ENCODE measurements at regions not wholly inside any gene's neighbourhood (a gene's known extent, or its start where the extent isn't known, plus 50 kb on each side); places are given as distances from the start of the nearest gene placed in this dataset.

GRCh38 chr18:22265838-22266237 lies 96.4 kb downstream of the GATA6 start:
- Histone ChIP-seq H3K27ac (ENCODE audit: low read depth in 1 of 2, low read length in 1 of 2) (peak overlapping the region in 1 of 2 donors; percentile 97), H3K27me3 (ENCODE audit: control insufficient read depth in 3 of 3, insufficient read depth in 3 of 3, low read length in 2 of 3) (no peaks in the 10 kb centered on the region), H3K9ac (ENCODE audit: insufficient read depth in 1 of 2, low read length in 2 of 2) (no peak overlapping the region), H3K4me1 (ENCODE audit: control insufficient read depth in 5 of 5, insufficient read depth in 5 of 5, low read length in 5 of 5) (peaks cover 0 to 5% (median 0%) of the 10 kb centered on the region in 5 donors), H3K9me3 (ENCODE audit: control insufficient read depth in 4 of 4, insufficient read depth in 3 of 4, low read length in 3 of 4) (no peaks in the 10 kb centered on the region), H3K36me3 (ENCODE audit: control insufficient read depth in 4 of 4, insufficient read depth in 4 of 4, low read length in 4 of 4) (no peaks in the 10 kb centered on the region), H3K4me3 (no peak overlapping the region)
- TF ChIP-seq, protein P1, sequence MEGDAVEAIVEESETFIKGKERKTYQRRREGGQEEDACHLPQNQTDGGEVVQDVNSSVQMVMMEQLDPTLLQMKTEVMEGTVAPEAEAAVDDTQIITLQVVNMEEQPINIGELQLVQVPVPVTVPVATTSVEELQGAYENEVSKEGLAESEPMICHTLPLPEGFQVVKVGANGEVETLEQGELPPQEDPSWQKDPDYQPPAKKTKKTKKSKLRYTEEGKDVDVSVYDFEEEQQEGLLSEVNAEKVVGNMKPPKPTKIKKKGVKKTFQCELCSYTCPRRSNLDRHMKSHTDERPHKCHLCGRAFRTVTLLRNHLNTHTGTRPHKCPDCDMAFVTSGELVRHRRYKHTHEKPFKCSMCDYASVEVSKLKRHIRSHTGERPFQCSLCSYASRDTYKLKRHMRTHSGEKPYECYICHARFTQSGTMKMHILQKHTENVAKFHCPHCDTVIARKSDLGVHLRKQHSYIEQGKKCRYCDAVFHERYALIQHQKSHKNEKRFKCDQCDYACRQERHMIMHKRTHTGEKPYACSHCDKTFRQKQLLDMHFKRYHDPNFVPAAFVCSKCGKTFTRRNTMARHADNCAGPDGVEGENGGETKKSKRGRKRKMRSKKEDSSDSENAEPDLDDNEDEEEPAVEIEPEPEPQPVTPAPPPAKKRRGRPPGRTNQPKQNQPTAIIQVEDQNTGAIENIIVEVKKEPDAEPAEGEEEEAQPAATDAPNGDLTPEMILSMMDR (IDR thresholded peaks at IDR 0.05; ENCODE audit: control extremely low read depth, extremely low read depth): no peak
- DNase-seq (no peak), ATAC-seq (ENCODE audit: insufficient read depth, low FRiP score) (no peak)
- 96 to 97% methylated on average over 4 of the region's 4 CpGs for WGBS, 2 donors

- Histone ChIP-seq H3K9me3 (ENCODE audit: control insufficient read depth in 4 of 4, insufficient read depth in 3 of 4, low read length in 3 of 4) (no peaks in the 10 kb centered on the region), H3K36me3 (ENCODE audit: control insufficient read depth in 4 of 4, insufficient read depth in 4 of 4, low read length in 4 of 4) (no peaks in the 10 kb centered on the region), H3K4me1 (ENCODE audit: control insufficient read depth in 5 of 5, insufficient read depth in 5 of 5, low read length in 5 of 5) (peaks cover 0 to 5% (median 0%) of the 10 kb centered on the region in 5 donors), H3K9ac (ENCODE audit: insufficient read depth in 1 of 2, low read length in 2 of 2) (no peak overlapping the region), H3K27me3 (ENCODE audit: control insufficient read depth in 3 of 3, insufficient read depth in 3 of 3, low read length in 2 of 3) (no peaks in the 10 kb centered on the region), H3K4me3 (no peak overlapping the region), H3K27ac (ENCODE audit: low read depth in 1 of 2, low read length in 1 of 2) (no peak overlapping the region)
- WGBS, 2 donors: 77 to 85% methylated on average over 8 of the region's 8 CpGs
- DNase-seq: no peak
- ATAC-seq (ENCODE audit: insufficient read depth, low FRiP score): no peak
- TF ChIP-seq, protein P1 (IDR thresholded peaks at IDR 0.05; ENCODE audit: control extremely low read depth, extremely low read depth): no peak
Observed at GRCh38 chr18:22260208-22260820, 90.9 kb downstream of the GATA6 start.

- WGBS, 2 donors: 76 to 85% methylated on average over 5 of the region's 5 CpGs
- no peak for ATAC-seq (ENCODE audit: insufficient read depth, low FRiP score)
Observed at GRCh38 chr18:22257022-22257543, 87.7 kb downstream of the GATA6 start.

More at GRCh38 chr18:22257022-22257543, 87.7 kb downstream of the GATA6 start:
- H3K9ac ChIP-seq (ENCODE audit: insufficient read depth in 1 of 2, low read length in 2 of 2): no peak overlapping the region
- no peak for DNase-seq
- H3K36me3 ChIP-seq (ENCODE audit: control insufficient read depth in 4 of 4, insufficient read depth in 4 of 4, low read length in 4 of 4): no peaks in the 10 kb centered on the region
- no peaks in the 10 kb centered on the region for H3K9me3 ChIP-seq (ENCODE audit: control insufficient read depth in 4 of 4, insufficient read depth in 3 of 4, low read length in 3 of 4)
- TF ChIP-seq, protein P1 (IDR thresholded peaks at IDR 0.05; ENCODE audit: control extremely low read depth, extremely low read depth): no peak
- H3K27ac ChIP-seq (ENCODE audit: low read depth in 1 of 2, low read length in 1 of 2): no peak overlapping the region
- H3K4me1 ChIP-seq (ENCODE audit: control insufficient read depth in 5 of 5, insufficient read depth in 5 of 5, low read length in 5 of 5): peaks cover 0 to 6% (median 0%) of the 10 kb centered on the region in 5 donors
- no peaks in the 10 kb centered on the region for H3K27me3 ChIP-seq (ENCODE audit: control insufficient read depth in 3 of 3, insufficient read depth in 3 of 3, low read length in 2 of 3)
- H3K4me3 ChIP-seq: no peak overlapping the region
